ENCODE measurements at regions not wholly inside any gene's neighbourhood (a gene's known extent, or its start where the extent isn't known, plus 50 kb on each side); places are given as distances from the start of the nearest gene placed in this dataset.
A peak's percentile ranks its signal among the peaks of the same experiment; 100 is the strongest.
"Not testable (repeated sequence)": the region's sequence is repeated elsewhere in the genome, so short reads cannot be mapped to it uniquely, and the experiment has no call there.

GRCh38 chr1:146883190-146883589 is 54.9 kb upstream of the NBPF12 start:
- in situ Hi-C loops (cut with HindIII; ENCODE audit: low pct_unique_long_range_greater_than_20kb, low sequenced_read_pairs); DNase-seq (ENCODE audit: low read depth): not testable (repeated sequence)

GRCh38 chr1:146881096-146881495 is 57.0 kb upstream of the NBPF12 start:
- DNase-seq (ENCODE audit: low read depth); in situ Hi-C loops (cut with HindIII; ENCODE audit: low pct_unique_long_range_greater_than_20kb, low sequenced_read_pairs): not testable (repeated sequence)

GRCh38 chr1:146863799-146864319 is 74.3 kb upstream of the NBPF12 start:
- peak; percentile 0 for DNase-seq (ENCODE audit: low read depth)
- in situ Hi-C loops (cut with HindIII; ENCODE audit: low pct_unique_long_range_greater_than_20kb, low sequenced_read_pairs) = not testable (repeated sequence)

GRCh38 chr1:146853147-146853546 is 85.0 kb upstream of the NBPF12 start:
- DNase-seq (ENCODE audit: low read depth); in situ Hi-C loops (cut with HindIII; ENCODE audit: low pct_unique_long_range_greater_than_20kb, low sequenced_read_pairs): not testable (repeated sequence)

GRCh38 chr1:146850352-146850889 is 87.7 kb upstream of the NBPF12 start:
- DNase-seq (ENCODE audit: low read depth); in situ Hi-C loops (cut with HindIII; ENCODE audit: low pct_unique_long_range_greater_than_20kb, low sequenced_read_pairs): not testable (repeated sequence)

GRCh38 chr1:146838725-146839124 is 99.4 kb upstream of the NBPF12 start:
- in situ Hi-C loops (cut with HindIII; ENCODE audit: low pct_unique_long_range_greater_than_20kb, low sequenced_read_pairs) = not testable (repeated sequence)

GRCh38 chr1:146826957-146827356 is 111.2 kb upstream of the NBPF12 start:
- DNase-seq (ENCODE audit: low read depth); in situ Hi-C loops (cut with HindIII; ENCODE audit: low pct_unique_long_range_greater_than_20kb, low sequenced_read_pairs): not testable (repeated sequence)

More at GRCh38 chr1:146838725-146839124, 99.4 kb upstream of the NBPF12 start:
- not testable (repeated sequence) for DNase-seq (ENCODE audit: low read depth)

GRCh38 chr1:146794236-146794635 is 143.9 kb upstream of the NBPF12 start:
- in situ Hi-C loops (cut with HindIII; ENCODE audit: low pct_unique_long_range_greater_than_20kb, low sequenced_read_pairs); DNase-seq (ENCODE audit: low read depth): not testable (repeated sequence)

- in situ Hi-C loops (cut with HindIII; ENCODE audit: low pct_unique_long_range_greater_than_20kb, low sequenced_read_pairs); DNase-seq (ENCODE audit: low read depth): not testable (repeated sequence)
Observed at GRCh38 chr1:146792725-146793124, 145.4 kb upstream of the NBPF12 start.

- in situ Hi-C loops (cut with HindIII; ENCODE audit: low pct_unique_long_range_greater_than_20kb, low sequenced_read_pairs); DNase-seq (ENCODE audit: low read depth): not testable (repeated sequence)
Observed at GRCh38 chr1:146784212-146784940, 153.7 kb upstream of the NBPF12 start.

- DNase-seq (ENCODE audit: low read depth); in situ Hi-C loops (cut with HindIII; ENCODE audit: low pct_unique_long_range_greater_than_20kb, low sequenced_read_pairs): not testable (repeated sequence)
Observed at GRCh38 chr1:146781235-146781634, 156.9 kb upstream of the NBPF12 start.

- DNase-seq (ENCODE audit: low read depth) = peak; percentile 47
- in situ Hi-C loops (cut with HindIII; ENCODE audit: low pct_unique_long_range_greater_than_20kb, low sequenced_read_pairs) = not testable (repeated sequence)
Observed at GRCh38 chr1:146777826-146778602, 160.1 kb upstream of the NBPF12 start.

GRCh38 chr1:146774988-146775387 is 163.1 kb upstream of the NBPF12 start:
- in situ Hi-C loops (cut with HindIII; ENCODE audit: low pct_unique_long_range_greater_than_20kb, low sequenced_read_pairs); DNase-seq (ENCODE audit: low read depth): not testable (repeated sequence)

GRCh38 chr1:146774271-146774670 is 163.9 kb upstream of the NBPF12 start:
- DNase-seq (ENCODE audit: low read depth); in situ Hi-C loops (cut with HindIII; ENCODE audit: low pct_unique_long_range_greater_than_20kb, low sequenced_read_pairs): not testable (repeated sequence)

- in situ Hi-C loops (cut with HindIII; ENCODE audit: low pct_unique_long_range_greater_than_20kb, low sequenced_read_pairs) = not testable (repeated sequence)
- DNase-seq (ENCODE audit: low read depth) = peak; percentile 0
Observed at GRCh38 chr1:146771409-146771808, 166.7 kb upstream of the NBPF12 start.

GRCh38 chr1:146770998-146771397 is 167.1 kb upstream of the NBPF12 start:
- DNase-seq (ENCODE audit: low read depth); in situ Hi-C loops (cut with HindIII; ENCODE audit: low pct_unique_long_range_greater_than_20kb, low sequenced_read_pairs): not testable (repeated sequence)

GRCh38 chr1:146763234-146763633 is 174.9 kb upstream of the NBPF12 start:
- DNase-seq (ENCODE audit: low read depth); in situ Hi-C loops (cut with HindIII; ENCODE audit: low pct_unique_long_range_greater_than_20kb, low sequenced_read_pairs): not testable (repeated sequence)

- in situ Hi-C loops (cut with HindIII; ENCODE audit: low pct_unique_long_range_greater_than_20kb, low sequenced_read_pairs); DNase-seq (ENCODE audit: low read depth): not testable (repeated sequence)
Observed at GRCh38 chr1:146756858-146757257, 181.3 kb upstream of the NBPF12 start.

GRCh38 chr1:146748686-146749085 is 189.4 kb upstream of the NBPF12 start:
- DNase-seq (ENCODE audit: low read depth); in situ Hi-C loops (cut with HindIII; ENCODE audit: low pct_unique_long_range_greater_than_20kb, low sequenced_read_pairs): not testable (repeated sequence)

Data from Caki2 (cell line).